ENCODE measurements at regions not wholly inside any gene's neighbourhood (a gene's known extent, or its start where the extent isn't known, plus 50 kb on each side); places are given as distances from the start of the nearest gene placed in this dataset.
"Not testable (repeated sequence)": the region's sequence is repeated elsewhere in the genome, so short reads cannot be mapped to it uniquely, and the experiment has no call there.

- not testable (repeated sequence) for TF ChIP-seq HDAC6 (IDR thresholded peaks at IDR 0.05; ENCODE audit: low read depth, low read length); CTCF (IDR thresholded peaks at IDR 0.05; ENCODE audit: control extremely low read depth in 1 of 3, insufficient read depth in 1 of 3, low read depth in 1 of 3, low read length in 3 of 3); EZH2 (IDR thresholded peaks at IDR 0.05; ENCODE audit: low read depth, low read length, severe bottlenecking)
These were observed 278.0 kb downstream of the ZFY start for GRCh38 chrY:3213183-3213582.

All from H1 (cell line).